ENCODE measurements at regions not wholly inside any gene's neighbourhood (a gene's known extent, or its start where the extent isn't known, plus 50 kb on each side); places are given as distances from the start of the nearest gene placed in this dataset.

DNA sequence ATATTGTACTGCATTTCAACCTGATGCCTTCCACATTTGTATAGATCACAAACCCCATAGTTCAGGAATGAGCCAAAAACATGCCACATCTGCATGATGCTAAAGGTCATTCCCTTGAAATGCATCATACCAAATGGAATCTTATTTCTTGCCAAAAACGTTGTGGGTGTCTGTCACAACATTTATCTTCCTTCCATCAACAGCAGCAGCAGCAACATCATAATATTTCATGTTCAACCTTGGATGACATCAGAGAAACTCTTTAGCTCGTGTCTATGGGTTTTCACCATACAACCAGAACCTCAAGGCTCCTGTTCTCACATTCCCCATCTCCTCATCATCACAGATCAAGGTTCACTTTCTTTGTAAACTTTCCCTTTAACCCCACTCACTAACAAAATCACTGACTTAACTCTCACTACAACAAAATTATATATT lies 221.3 kb upstream of the CTAGE1 start:
- peak overlapping the region; percentile 21 for H3K4me2 ChIP-seq (ENCODE audit: low read length)
- H4K20me1 ChIP-seq (ENCODE audit: insufficient read depth): no peaks in the 10 kb centered on the region
- no peaks in the 10 kb centered on the region for H3K79me2 ChIP-seq (ENCODE audit: insufficient read depth, low read length)
- no peak overlapping the region for H2AFZ ChIP-seq (ENCODE audit: low read depth, low read length, poor library complexity, severe bottlenecking)
- no peak overlapping the region for H3K4me3 ChIP-seq (replicated peaks in 1 of 2; ENCODE audit: low read depth in 1 of 2, low read length in 2 of 2)
- H3K27me3 ChIP-seq (ENCODE audit: insufficient read depth, low read length): no peaks in the 10 kb centered on the region
- no TSS peak for BruUV-seq (replicated peaks)
- H3K36me3 ChIP-seq (ENCODE audit: control insufficient read depth in 1 of 2, insufficient read depth in 2 of 2, low read length in 2 of 2): no peaks in the 10 kb centered on the region
- intact Hi-C loops (cut with micrococcal nuclease): no loop called here
- H3K27ac ChIP-seq (ENCODE audit: low read depth, low read length): no peak overlapping the region
- ChIA-PET CTCF (no interaction called here), RAD21 (ENCODE audit: low non-redundant PET in 1 of 2, low total read pairs in 2 of 2, uncharacterized antibody in 2 of 2, unreplicated experiment in 2 of 2) (no interaction called here), POLR2A (no interaction called here)
- H3K9me2 ChIP-seq (ENCODE audit: insufficient read depth): no peaks in the 10 kb centered on the region
- H3K4me1 ChIP-seq (ENCODE audit: control insufficient read depth in 1 of 2, insufficient read depth in 2 of 2, low read length in 2 of 2): peaks cover 11 to 23% of the 10 kb centered on the region in 2 experiments
- no peak for TF ChIP-seq EZH2phosphoT487 (IDR thresholded peaks at IDR 0.05; ENCODE audit: borderline replicate concordance)
- TF ChIP-seq FOSL1 (IDR thresholded peaks at IDR 0.05; ENCODE audit: low read depth): no peak
- no peak for TF ChIP-seq POLR2AphosphoS5 (IDR thresholded peaks at IDR 0.05; ENCODE audit: low read depth, low read length)
- no peak for TF ChIP-seq CBX3 (IDR thresholded peaks at IDR 0.05; ENCODE audit: low read depth)
- no peak for TF ChIP-seq JUND (IDR thresholded peaks at IDR 0.05)
- ATAC-seq (no peak), DNase-seq (ENCODE audit: low read depth, low spot score) (no peak)
- H3K9me3 ChIP-seq (ENCODE audit: control insufficient read depth in 1 of 2, insufficient read depth in 1 of 2, low read depth in 1 of 2, low read length in 2 of 2): no peaks in the 10 kb centered on the region
- no peak overlapping the region for H3K9ac ChIP-seq (ENCODE audit: low read length)

DNA sequence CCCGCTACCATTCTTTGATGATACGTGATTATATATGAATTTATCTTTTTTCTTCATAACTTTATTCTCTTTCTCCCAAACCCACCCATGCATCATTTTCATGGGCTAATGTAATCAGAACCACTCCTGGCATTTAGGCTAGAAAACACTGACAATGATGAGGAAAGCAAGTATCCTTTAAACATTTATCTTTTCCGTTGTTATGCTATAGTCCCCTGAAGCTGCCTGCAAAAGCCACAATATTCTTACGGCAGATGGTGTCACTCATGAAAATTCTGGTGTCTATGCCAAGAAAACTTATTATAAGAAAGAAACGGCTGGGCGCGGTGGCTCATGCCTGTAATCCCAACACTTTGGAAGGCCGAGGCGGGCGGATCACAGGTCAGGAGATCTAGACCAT lies 221.8 kb upstream of the CTAGE1 start:
- Histone ChIP-seq H3K9me3 (ENCODE audit: control insufficient read depth in 1 of 2, insufficient read depth in 1 of 2, low read depth in 1 of 2, low read length in 2 of 2) (no peaks in the 10 kb centered on the region), H4K20me1 (ENCODE audit: insufficient read depth) (no peaks in the 10 kb centered on the region), H3K4me2 (ENCODE audit: low read length) (no peak overlapping the region), H3K4me1 (ENCODE audit: control insufficient read depth in 1 of 2, insufficient read depth in 2 of 2, low read length in 2 of 2) (peaks cover 11 to 23% of the 10 kb centered on the region in 2 experiments), H2AFZ (ENCODE audit: low read depth, low read length, poor library complexity, severe bottlenecking) (no peak overlapping the region), H3K4me3 (replicated peaks in 1 of 2; ENCODE audit: low read depth in 1 of 2, low read length in 2 of 2) (no peak overlapping the region), H3K9ac (ENCODE audit: low read length) (no peak overlapping the region), H3K36me3 (ENCODE audit: control insufficient read depth in 1 of 2, insufficient read depth in 2 of 2, low read length in 2 of 2) (no peaks in the 10 kb centered on the region), H3K79me2 (ENCODE audit: insufficient read depth, low read length) (no peaks in the 10 kb centered on the region), H3K27me3 (ENCODE audit: insufficient read depth, low read length) (no peaks in the 10 kb centered on the region), H3K9me2 (ENCODE audit: insufficient read depth) (no peaks in the 10 kb centered on the region), H3K27ac (ENCODE audit: low read depth, low read length) (no peak overlapping the region)
- POLR2A ChIA-PET: no interaction called here
- TF ChIP-seq TCF7L2 (IDR thresholded peaks at IDR 0.05; ENCODE audit: borderline replicate concordance, extremely low read depth, insufficient read depth, insufficient read length): no peak
- no peak for TF ChIP-seq POLR2AphosphoS5 (IDR thresholded peaks at IDR 0.05; ENCODE audit: low read depth, low read length)
- intact Hi-C loops (cut with micrococcal nuclease): no loop called here
- BruUV-seq (replicated peaks): no TSS peak
- CTCF ChIA-PET: no interaction called here
- no peak for ATAC-seq
- no peak for DNase-seq (ENCODE audit: low read depth, low spot score)
- RAD21 ChIA-PET (ENCODE audit: low non-redundant PET in 1 of 2, low total read pairs in 2 of 2, uncharacterized antibody in 2 of 2, unreplicated experiment in 2 of 2): no interaction called here

All from HCT116 (cell line).